SK-N-MC (cell line): ENCODE measurements at regions not wholly inside any gene's neighbourhood (a gene's known extent, or its start where the extent isn't known, plus 50 kb on each side); places are given as distances from the start of the nearest gene placed in this dataset.

Experiments
- DNase-seq: peaks from one replicate; pipeline ENCODE4 v3.0.0-alpha.2; 2011; ENCODE audit warnings: low read depth, low spot score
- H3K27ac ChIP-seq: fragments of 200-600 bp; sonication (generic); 2 replicates; pipeline ENCODE4 v1.5.1; 2016; ENCODE audit warnings: mixed run types
- H3K36me3 ChIP-seq: fragments of 200-600 bp; sonication (generic); 2 replicates; pipeline ENCODE4 v1.6.1; 2017; ENCODE audit warnings: antibody characterized with exemption, low read length, mixed read lengths; ENCODE audit not compliant: insufficient read depth
- H3K4me3 ChIP-seq: fragments of 200-600 bp; sonication (generic); 2 replicates; pipeline ENCODE4 v1.5.1; 2016
- H3K9ac ChIP-seq: fragments of 200-600 bp; sonication (generic); 2 replicates; pipeline ENCODE4 v1.8.0; 2017; ENCODE audit warnings: mixed run types, mixed read lengths; ENCODE audit not compliant: insufficient read length
- H3K9me3 ChIP-seq: fragments of 200-600 bp; sonication (generic); 2 replicates; pipeline ENCODE4 v1.6.1; 2017; ENCODE audit warnings: low read depth, mild to moderate bottlenecking, antibody characterized with exemption, low read length, moderate library complexity, mixed read lengths
- EZH2 ChIP-seq: fragments of 200-600 bp; sonication (generic); IDR thresholded peaks from one replicate; pipeline ENCODE4 v1.6.1; 2017; ENCODE audit warnings: antibody characterized with exemption
- FOXP2 ChIP-seq: optimal IDR thresholded peaks from 2 replicates; pipeline ENCODE3; 2011; ENCODE audit warnings: mild to moderate bottlenecking, moderate library complexity; ENCODE audit not compliant: insufficient read depth; ENCODE audit errors: extremely low read length, control extremely low read depth
- POLR2AphosphoS5 ChIP-seq: IDR thresholded peaks from 2 replicates; pipeline ENCODE4 v1.6.1; 2012; ENCODE audit warnings: mild to moderate bottlenecking, low read depth, low read length, borderline replicate concordance

DNA sequence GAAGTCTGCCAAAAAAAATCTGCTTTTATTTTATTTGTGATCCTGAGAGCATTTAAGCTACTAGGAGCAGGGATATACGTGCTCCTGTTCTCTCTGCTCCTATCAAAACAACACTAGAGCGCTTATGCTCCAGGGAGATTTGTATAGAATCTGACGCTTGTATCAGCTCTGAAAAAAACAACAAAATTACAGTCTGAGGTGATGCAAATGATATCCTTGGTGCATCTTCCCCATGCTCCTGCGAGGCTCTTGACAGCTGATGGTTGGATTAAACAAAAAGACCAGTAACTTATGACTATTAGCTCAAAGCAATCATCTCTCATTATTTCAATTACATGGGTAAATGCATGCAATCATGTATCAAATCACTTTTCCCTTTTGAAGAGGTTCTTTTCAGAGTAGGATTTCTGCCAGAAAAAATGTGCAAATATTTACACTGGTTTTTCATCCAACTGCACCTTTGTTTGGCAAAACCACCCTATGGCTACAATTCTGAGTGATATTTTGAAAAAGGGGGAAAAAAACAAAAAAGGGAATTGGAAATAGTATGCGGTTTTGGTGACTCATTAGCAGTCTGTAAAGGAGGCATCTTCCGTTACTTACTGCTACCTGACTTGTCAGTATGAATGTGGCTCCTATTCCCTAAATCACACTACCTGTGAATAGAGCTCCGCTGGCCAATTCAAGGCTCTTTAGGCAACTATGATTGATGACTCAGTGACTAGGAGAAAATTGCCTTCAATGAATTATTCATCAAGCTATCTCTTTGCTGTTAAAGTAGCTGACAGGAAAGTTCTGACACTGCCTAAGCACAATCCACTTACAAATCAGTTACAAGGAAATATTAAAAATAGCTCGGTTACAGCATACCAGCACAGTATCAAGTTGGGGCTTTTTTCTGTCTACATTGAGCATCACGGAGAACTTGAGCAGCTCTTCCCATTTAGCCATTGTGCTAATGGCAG is 450.0 kb downstream of the FOXG1 start:
- H3K27ac ChIP-seq = no peak overlapping the region
- DNase-seq = no peak
- TF ChIP-seq EZH2 = no peak
- no peak for TF ChIP-seq POLR2AphosphoS5
- no peak for TF ChIP-seq FOXP2
- no peaks in the 10 kb centered on the region for H3K9me3 ChIP-seq
- no peaks in the 10 kb centered on the region for H3K36me3 ChIP-seq
- H3K4me3 ChIP-seq = no peak overlapping the region
- H3K9ac ChIP-seq = no peak overlapping the region

DNA sequence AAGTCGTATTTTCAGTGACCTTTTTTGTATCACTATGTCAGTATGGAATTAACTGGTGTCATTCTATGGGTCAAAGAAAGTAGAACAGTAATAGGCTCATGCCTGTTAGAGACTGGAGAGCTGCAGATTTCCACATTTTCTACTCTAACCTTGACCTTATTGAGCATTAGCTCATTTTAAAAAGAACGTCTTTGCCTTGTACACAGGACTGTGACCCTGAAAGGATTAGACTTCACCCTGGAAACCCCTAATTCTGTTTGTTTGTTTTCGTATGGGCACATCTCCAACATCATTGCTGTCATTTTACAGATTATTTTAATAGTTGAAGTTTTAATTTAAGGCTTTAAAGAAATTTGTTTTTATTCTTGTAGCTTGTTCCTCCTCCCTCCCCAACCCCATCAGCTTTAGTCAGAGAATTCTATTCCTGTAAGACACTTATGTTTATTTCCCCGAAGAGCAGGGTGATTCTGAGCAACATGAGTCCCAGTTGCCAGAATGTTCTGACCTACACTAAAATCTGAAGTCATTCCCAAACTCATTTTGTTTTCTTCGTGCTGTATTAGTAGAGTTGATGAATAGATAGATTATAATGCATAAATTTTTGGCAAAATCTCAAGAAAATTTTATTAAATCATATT is 451.3 kb downstream of the FOXG1 start:
- no peaks in the 10 kb centered on the region for H3K36me3 ChIP-seq
- no peak for DNase-seq
- no peak for TF ChIP-seq POLR2AphosphoS5
- no peak for TF ChIP-seq FOXP2
- TF ChIP-seq EZH2 = no peak
- H3K27ac ChIP-seq = no peak overlapping the region
- no peaks in the 10 kb centered on the region for H3K9me3 ChIP-seq
- no peak overlapping the region for H3K4me3 ChIP-seq
- H3K9ac ChIP-seq = no peak overlapping the region

- Histone ChIP-seq H3K27ac (no peak overlapping the region), H3K9me3 (no peaks in the 10 kb centered on the region), H3K4me3 (no peak overlapping the region), H3K36me3 (no peaks in the 10 kb centered on the region), H3K9ac (no peak overlapping the region)
- DNase-seq = no peak
- TF ChIP-seq POLR2AphosphoS5 (no peak), FOXP2 (no peak), EZH2 (no peak)
Measured at GRCh38 chr14:29220072-29220471, 453.5 kb downstream of the FOXG1 start.

GRCh38 chr14:29220566-29220965 is 454.0 kb downstream of the FOXG1 start:
- DNase-seq = no peak
- Histone ChIP-seq H3K4me3 (no peak overlapping the region), H3K27ac (no peak overlapping the region), H3K36me3 (no peaks in the 10 kb centered on the region), H3K9ac (no peak overlapping the region), H3K9me3 (no peaks in the 10 kb centered on the region)
- TF ChIP-seq FOXP2 (no peak), POLR2AphosphoS5 (no peak), EZH2 (no peak)

- Histone ChIP-seq H3K4me3 (no peak overlapping the region), H3K9ac (no peak overlapping the region), H3K36me3 (no peaks in the 10 kb centered on the region), H3K27ac (no peak overlapping the region), H3K9me3 (no peaks in the 10 kb centered on the region)
- DNase-seq = no peak
- no peak for TF ChIP-seq EZH2
- TF ChIP-seq POLR2AphosphoS5 = no peak
- TF ChIP-seq FOXP2 = no peak
Measured at GRCh38 chr14:29222006-29222405, 455.4 kb downstream of the FOXG1 start.

DNA sequence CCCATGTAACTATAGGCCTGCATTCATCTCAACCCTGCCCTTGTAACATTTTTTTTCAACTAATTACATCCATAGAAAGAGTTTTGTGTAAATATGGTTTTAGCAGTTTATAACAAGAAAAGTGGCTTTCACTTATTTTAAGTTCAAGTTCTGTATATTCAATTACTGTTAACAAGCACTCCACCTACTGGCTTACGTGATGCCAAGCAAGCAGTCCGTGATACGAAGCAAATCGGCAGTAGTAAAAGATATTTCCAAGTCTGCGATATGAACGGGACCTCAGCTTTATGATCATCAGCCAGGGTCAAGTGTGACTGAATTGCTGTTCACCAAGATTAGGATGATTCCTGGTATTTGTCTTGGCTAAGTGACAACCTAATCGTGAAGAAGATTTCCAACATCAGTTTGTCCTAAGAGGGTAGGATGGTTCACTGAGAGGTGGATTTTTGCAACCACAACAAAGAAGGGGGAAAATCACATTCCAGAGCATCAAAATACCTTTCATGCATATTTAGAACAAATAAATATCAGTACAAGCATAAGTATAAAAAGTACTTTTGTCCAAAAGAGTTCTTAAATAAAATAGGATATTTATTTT is 456.2 kb downstream of the FOXG1 start:
- H3K4me3 ChIP-seq = no peak overlapping the region
- no peak overlapping the region for H3K27ac ChIP-seq
- no peaks in the 10 kb centered on the region for H3K36me3 ChIP-seq
- no peak overlapping the region for H3K9ac ChIP-seq
- no peaks in the 10 kb centered on the region for H3K9me3 ChIP-seq
- TF ChIP-seq FOXP2 = no peak
- TF ChIP-seq EZH2 = no peak
- no peak for TF ChIP-seq POLR2AphosphoS5
- no peak for DNase-seq

DNA sequence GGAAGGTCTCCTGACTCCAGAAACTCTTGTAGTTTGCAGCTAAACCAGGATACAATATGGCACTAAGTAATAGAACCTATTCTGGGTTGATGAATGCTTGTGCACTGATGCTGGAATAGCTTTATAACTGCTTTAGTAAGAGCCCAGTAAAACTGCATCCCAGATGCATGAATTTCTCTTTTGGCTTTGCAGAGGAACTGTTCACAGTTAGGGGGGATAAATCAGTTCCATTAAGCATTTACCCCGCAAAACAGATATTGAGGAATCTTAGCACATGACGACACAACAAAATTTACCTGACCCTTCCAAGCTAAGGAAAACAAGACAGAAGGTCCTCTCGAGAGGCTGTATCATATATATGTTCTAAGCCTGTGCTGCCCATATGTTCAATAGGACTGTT is 457.4 kb downstream of the FOXG1 start:
- TF ChIP-seq POLR2AphosphoS5 (no peak), EZH2 (no peak), FOXP2 (no peak)
- no peak overlapping the region for H3K9ac ChIP-seq
- no peaks in the 10 kb centered on the region for H3K9me3 ChIP-seq
- H3K4me3 ChIP-seq = no peak overlapping the region
- no peak overlapping the region for H3K27ac ChIP-seq
- DNase-seq = no peak
- H3K36me3 ChIP-seq = no peaks in the 10 kb centered on the region

DNA sequence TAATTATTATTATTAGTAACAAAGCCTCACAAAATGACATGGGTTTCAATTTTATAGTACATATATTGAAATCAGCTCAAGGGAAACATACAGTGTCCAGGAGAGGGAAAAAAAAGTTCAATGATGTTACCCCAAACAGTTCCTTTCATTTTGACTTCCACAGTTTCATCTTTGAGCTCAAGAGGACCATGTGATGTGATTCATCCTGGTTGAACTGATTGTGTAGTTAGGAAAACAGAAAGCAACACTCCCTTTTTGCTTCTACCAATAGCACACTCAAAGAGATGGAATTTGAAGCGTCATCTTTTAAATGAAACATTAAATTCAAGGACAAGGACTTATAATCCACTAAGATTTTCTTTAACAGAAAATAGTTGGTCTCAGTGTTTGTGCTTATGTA is 461.0 kb downstream of the FOXG1 start:
- no peaks in the 10 kb centered on the region for H3K36me3 ChIP-seq
- no peak overlapping the region for H3K27ac ChIP-seq
- H3K9ac ChIP-seq = no peak overlapping the region
- no peak for TF ChIP-seq POLR2AphosphoS5
- TF ChIP-seq EZH2 = no peak
- no peak for TF ChIP-seq FOXP2
- no peaks in the 10 kb centered on the region for H3K9me3 ChIP-seq
- no peak for DNase-seq
- no peak overlapping the region for H3K4me3 ChIP-seq
